ENCODE measurements at regions not wholly inside any gene's neighbourhood (a gene's known extent, or its start where the extent isn't known, plus 50 kb on each side); places are given as distances from the start of the nearest gene placed in this dataset.

GRCh38 chr12:125193376-125194152 is 128.3 kb downstream of the AACS start:
- no peak for DNase-seq

DNA sequence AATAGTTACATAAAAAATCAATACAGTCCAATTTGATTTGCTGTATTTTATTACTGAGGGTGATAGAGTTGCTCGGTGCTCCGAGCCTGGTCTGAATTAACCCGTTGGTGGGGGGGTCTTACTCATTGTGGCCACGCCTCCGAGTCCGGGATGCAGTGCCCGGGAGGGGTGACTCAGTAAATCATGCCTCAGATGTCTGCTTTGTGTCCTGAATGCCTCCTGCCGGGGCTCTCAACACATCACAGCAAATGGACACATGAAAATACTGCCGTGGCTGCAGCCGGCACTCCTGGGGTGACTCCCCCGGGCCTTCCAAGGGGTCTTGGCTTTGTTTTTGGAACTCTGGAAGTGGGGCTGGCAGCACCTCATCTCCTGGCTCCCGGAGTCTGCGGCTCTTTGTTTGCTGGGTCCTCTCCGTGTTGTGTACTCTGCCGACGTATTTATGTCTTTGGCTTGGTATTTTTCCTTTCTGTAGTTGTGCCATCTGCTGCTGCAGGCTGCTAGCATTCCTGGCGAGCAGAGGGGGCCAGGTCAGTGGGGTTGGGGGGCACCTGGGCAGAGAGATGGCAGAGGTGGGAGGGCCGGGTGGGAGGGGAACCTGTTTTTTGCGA is 129.0 kb downstream of the AACS start:
- DNase-seq = no peak

- no peak for DNase-seq
Measured at GRCh38 chr12:125194987-125195386, 129.8 kb downstream of the AACS start.

GRCh38 chr12:125197326-125197725 is 132.1 kb downstream of the AACS start:
- DNase-seq = no peak

DNA sequence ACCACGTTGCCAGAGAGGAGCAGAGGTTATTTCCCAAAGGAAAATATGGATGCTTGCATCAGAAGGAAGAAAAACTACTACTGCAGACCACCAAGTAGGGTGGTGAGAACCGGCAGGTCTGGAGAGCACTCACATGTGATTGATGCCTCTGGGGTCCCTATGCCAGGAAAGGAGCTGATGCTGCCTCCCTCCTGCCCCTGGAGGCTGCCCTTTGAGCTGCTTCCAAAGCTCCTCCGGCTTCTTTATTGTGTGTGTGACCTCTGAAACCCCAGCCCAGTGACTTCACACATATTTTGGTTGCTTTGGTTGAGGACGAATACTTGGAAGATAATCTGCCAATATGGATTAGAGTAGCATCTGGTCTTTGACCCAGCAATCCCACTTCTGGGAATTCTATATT is 133.4 kb downstream of the AACS start:
- no peak for DNase-seq

- no peak for DNase-seq
Measured at GRCh38 chr12:125201090-125201489, 135.9 kb downstream of the AACS start.

- no peak for DNase-seq
Measured at GRCh38 chr12:125201940-125202339, 136.7 kb downstream of the AACS start.

DNA sequence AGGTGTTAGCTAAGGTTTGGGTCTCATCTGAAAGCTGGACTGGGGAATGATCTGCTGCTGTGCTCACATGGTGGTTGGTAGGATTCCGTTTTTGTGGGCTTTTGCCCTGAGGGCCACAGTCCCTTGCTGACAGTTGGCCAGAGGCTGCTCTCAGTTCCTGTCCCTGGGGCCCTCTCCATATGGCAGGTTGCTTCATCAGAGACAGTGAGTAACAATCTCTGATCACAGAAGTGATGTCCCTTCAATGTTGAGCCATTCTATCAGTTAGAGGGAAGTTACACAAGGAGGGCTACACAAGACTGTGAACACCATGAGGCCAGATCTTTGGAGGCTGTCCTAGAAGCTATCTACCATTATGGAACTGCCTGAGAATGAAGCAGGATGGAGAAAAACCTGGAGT is 137.2 kb downstream of the AACS start:
- no peak for DNase-seq

DNA sequence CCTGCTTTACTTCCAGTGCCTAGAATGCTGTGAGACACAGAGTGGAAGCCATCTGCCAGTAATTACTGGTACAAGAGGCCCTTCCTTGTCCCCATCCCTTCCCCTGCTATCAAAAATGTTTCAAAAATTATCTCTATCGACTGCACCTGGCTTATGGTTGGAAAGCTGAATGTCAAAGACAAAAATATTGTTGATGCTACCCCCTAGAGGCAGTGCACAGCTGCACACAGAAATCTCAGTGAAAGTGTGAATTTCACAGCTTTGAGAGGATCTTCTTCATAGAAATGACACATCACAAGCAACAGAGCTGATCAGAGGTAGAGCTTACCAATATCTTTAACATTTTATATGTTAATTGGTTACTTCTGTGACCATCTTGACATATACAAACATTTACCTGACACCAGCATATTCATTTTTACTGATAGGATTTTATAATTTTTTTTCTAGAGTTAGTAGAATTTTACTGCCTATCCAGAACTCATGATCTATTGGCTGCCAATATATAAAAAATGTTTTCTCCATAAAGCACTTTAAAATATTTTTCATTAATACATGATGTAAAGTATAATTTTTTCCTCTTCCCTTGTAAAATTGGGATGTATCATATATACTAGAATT is 138.0 kb downstream of the AACS start:
- no peak for DNase-seq

GRCh38 chr12:125205386-125205785 is 140.2 kb downstream of the AACS start:
- DNase-seq = no peak

DNA sequence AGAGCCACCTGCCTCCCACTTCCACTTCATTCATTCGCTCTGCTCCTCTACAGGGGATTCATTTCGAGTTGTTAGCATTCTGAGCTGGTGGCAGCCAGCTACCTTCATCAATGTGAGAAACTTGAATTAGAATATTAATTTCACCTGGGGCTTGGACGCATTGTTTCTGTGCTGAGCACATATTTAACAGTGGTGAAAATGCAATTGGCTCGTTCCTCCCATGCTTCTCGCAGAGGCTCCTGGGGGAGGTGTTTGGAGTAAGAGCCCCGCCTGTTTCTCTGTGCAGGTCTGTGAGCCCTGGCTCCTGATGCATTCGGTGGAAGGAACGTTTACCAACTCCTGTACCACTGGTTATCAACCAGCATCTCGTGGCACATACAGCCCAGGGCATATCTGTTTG is 141.5 kb downstream of the AACS start:
- DNase-seq = no peak

- DNase-seq = no peak
Measured at GRCh38 chr12:125208334-125208733, 143.1 kb downstream of the AACS start.

DNA sequence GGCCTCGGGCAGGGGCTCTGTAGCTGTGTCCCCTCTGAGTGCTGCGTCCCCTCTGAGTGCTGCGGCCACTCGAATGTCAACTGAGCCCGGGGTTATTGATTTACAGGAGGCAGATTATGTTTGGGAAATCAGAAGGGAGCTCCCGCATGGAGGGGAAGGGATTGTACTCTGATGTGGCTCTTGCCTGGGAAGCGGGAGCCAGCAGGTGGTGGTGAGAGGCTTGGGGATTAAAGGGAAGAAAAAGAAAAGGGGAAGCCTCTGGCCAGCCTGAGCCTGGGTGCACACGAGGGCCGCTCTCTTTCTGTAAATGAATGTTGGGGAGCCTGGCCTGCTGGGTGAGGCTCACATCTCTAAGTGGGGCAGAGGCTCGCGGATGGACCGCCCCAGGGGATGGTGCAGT is 143.7 kb downstream of the AACS start:
- no peak for DNase-seq

DNA sequence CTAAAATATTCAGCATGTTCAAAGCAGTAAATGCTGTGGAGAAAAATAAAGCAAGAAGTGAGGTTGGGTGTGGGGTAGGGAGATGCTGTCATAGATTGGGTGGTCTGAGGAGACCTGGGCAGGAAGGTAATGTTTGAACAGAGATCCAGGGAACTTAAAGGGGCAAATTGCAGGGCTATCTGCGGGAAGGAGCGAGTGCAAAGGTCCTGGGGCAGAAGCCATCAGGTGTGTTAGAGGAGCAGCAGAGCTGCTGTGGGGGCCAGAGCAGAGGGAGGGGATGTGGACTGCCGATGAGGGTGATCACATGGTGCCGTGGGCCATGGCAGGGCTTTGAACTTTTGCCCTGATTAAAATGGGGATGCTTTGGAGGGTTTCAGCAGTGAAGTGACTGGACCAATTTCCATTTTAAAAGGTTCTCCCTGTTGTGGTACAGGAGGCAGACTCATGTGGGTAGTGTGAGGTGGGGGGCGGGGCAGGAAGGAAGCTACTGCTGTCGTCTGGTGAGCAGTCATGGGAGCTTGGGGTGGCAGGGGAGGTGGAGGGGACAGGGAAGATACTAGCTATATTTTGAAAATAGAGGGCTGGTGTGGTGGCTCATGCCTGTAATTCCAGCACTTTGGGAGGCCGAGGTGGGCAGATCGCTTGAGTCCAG is 145.0 kb downstream of the AACS start:
- DNase-seq = no peak

- DNase-seq = no peak
Measured at GRCh38 chr12:125211464-125211863, 146.2 kb downstream of the AACS start.

DNA sequence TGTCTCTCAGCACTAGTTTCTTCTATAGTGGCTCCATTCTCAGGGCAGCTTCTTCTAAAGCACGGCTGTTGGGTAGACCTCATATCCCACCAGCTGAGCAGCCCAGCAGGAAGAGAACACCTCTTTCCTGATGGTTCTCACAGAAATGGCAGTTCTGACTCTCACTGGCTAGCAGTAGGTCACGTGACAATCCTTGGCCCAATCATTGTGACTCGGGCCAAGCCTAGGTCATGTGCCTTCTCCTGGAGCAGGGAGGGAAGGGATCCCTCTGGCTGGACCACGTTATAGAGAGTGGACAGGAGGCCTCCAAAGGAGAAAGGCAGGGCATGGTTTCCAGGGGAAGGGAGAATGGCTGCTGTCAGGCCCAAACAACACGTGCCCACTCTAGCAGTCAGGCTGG is 149.1 kb downstream of the AACS start:
- no peak for DNase-seq

DNA sequence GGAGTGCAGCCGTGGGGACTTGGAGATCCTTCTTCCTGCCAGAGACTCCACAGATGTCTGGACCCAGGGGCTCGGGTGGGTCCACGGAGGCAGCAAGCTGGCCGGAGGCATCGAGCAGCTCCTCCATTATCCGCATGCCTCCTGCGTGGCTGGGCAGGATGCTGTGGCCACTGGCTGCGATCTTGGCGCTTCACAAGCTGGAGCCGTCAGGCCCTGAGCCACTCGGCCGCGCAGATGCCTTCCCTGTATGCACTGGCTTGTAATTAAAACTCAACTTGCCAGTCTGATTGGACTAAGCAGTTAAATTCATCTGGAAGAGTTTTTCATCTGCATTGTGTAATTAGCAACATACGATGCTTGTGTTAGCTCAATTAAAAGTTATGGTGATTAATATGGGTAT is 151.5 kb downstream of the AACS start:
- DNase-seq = no peak

DNA sequence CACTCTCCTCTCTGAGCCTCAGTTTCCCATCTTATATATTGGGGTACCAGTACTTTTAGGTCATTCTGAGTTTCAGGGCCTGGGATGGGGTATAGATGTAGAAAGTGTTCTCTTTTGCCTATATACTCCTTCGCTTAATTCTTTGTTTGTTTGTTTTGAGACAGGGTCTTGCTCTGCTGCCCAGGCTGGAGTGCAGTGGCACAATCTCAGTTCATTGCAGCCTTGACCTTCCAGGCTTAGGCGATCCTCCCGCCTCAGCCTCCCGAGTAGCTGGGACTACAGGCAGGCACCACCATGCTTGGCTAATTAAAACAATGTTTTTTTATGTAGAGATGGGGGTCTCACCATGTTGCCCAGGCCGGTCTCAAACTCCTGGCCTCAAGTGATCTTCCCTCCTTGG is 152.1 kb downstream of the AACS start:
- DNase-seq = no peak

DNA sequence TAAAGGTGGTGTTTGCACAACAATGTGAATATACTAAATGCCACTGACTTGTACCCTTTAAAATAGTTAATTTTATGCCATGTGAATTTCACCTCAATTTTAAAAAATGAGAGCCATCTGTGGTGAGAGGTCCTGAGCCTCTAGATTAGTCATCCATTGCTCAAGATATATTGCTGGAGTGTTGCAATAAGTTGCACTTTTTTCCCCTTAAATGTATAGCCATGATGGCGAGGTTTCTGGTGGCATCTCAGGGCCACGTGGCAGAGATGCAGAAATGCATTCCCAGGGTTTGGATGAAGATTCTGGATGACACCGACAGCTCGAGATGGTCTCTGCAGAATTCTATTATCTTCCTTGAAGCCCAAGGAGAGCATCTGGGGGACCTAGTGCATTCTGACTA is 153.7 kb downstream of the AACS start:
- no peak for DNase-seq

GRCh38 chr12:125220404-125221273 is 155.4 kb downstream of the AACS start:
- no peak for DNase-seq

DNA sequence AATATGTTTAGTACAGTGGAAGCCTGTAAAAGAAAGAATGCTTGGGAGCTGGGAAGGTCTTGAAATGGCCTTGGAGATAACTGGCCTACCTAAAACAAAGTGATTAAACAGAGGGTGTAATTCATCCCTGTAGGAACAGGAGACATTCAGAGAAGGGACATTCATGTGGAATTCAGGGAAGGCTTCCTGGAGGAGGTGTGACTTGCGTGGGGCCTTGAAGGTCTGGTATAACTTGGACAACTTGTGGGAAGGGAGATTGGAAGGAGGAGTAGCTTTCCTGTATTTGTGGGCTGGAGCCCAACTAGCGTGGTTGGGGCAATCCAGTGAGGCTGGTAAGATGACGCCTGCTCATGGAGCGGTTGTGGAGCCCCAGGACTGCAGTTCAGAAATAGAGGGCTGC is 156.4 kb downstream of the AACS start:
- no peak for DNase-seq

- no peak for DNase-seq
Measured at GRCh38 chr12:125222876-125223275, 157.6 kb downstream of the AACS start.

GRCh38 chr12:125225641-125226040 is 160.4 kb downstream of the AACS start:
- no peak for DNase-seq
